Activated CD4-positive, alpha-beta T cell treated with anti-CD3 and anti-CD28 coated beads, Interleukin-2, amount 50 U/mL, for 48 hours (primary cell): ENCODE measurements at regions not wholly inside any gene's neighbourhood (a gene's known extent, or its start where the extent isn't known, plus 50 kb on each side); places are given as distances from the start of the nearest gene placed in this dataset.

Experiments used
- DNase-seq, 2 experiments: peaks; one replicate each; pipeline ENCODE4 v3.0.0-alpha.2; 2020

- no peak for DNase-seq
Observed at GRCh38 chr17:70230850-70231640, 61.7 kb downstream of the KCNJ2 start.

- DNase-seq = no peak
Observed at GRCh38 chr17:70232466-70232865, 63.1 kb downstream of the KCNJ2 start.

GRCh38 chr17:70235252-70235651, 65.9 kb downstream of the KCNJ2 start:
- DNase-seq = no peak

DNA sequence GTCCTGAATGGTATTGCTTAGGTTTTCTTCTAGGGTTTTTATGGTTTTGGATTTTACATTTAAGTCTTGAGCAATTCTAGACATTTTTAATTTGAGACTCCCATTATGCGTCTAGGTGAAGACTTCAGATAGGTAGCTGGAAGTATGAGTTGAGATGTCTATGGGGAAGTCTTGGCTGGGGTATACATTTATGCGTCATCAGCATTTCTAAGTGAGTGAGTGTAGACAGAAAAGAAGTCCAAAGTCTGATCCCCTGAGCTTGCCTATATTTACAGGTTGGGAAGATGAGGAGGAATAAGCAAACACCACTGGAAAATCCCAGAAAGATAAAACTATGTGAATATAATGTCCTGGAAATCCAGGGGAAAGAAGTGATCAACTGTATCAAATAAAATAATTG, 68.9 kb downstream of the KCNJ2 start:
- no peak for DNase-seq

DNA sequence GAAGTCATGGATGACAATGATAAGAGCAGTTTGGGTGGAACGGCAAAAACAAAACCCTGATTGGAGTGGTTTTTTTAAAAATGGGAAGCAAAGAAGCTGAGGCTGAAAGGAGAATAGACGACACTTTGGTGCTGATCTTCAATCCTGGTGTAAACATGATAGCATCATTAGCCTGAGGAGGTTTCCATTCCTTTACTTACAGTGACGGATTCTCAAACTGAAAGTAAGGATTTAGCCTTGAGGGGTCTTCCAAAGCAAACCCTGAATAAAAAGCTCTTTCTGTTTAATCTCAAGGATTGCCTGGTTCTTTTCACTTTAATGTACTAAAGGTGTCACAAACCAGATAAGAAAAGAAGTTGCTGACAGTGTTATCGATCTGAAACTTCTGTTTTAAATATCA, 69.3 kb downstream of the KCNJ2 start:
- no peak for DNase-seq

DNA sequence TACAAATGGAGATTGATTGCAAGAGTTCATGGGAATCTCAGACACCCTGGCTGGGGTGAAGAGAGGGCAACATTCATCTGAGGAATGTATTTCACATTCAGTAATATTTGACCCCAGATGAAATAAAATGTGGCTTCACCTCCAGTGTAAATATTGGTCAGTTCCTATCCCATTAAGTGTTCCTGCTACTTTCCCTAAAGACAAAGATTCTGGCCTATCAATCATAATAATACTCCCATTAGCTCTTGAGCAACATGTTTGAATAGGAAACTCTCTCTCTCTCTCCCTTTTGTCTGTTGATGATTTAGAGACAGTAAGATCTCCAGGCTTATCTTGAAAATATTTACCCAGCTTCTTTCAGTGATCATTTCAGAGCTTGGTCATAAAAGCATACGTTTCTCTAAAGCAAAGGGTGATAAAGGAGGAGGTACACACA, 70.1 kb downstream of the KCNJ2 start:
- no peak for DNase-seq

DNA sequence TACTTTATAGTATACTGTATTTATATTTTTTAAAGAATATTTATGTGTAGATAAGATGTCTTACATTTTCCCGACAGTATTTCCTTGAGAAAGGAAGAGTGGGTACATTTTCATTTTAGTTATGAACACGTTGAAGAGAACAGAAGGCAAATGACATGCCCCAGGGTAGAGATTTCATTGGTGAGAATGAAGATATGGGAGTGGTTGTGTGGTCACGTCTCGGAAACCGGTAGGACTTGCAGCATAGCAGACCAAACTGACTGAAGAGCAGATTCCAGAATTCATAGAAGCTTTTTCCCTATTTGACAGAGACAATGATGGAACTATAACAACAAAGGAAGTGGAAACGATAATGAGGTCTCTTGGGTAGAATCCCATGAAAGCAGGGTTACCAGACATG, 71.7 kb downstream of the KCNJ2 start:
- no peak for DNase-seq

GRCh38 chr17:70242781-70243437, 73.6 kb downstream of the KCNJ2 start:
- DNase-seq = no peak

- DNase-seq = no peak
Observed at GRCh38 chr17:70251706-70252105, 82.4 kb downstream of the KCNJ2 start.

GRCh38 chr17:70254735-70255460, 85.6 kb downstream of the KCNJ2 start:
- no peak for DNase-seq

GRCh38 chr17:70256751-70257150, 87.4 kb downstream of the KCNJ2 start:
- no peak for DNase-seq

DNA sequence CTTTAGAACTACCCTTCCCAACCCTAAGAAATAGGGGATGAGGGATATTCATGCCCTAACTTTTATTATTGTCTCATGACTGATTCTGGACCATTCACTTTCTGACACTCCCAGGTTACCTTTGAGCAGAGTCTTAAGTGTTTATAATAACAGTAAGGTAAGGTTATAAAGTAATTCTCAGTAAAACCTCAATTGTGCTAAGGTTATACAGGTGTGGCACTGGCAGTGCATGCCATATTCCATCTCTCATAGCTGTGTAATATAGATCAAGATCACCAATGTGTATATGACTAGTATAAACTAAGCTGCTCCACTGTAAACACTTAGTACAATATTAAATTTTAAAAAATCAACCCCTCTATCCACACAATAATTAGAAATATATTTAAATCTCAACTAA, 89.1 kb downstream of the KCNJ2 start:
- DNase-seq = no peak

DNA sequence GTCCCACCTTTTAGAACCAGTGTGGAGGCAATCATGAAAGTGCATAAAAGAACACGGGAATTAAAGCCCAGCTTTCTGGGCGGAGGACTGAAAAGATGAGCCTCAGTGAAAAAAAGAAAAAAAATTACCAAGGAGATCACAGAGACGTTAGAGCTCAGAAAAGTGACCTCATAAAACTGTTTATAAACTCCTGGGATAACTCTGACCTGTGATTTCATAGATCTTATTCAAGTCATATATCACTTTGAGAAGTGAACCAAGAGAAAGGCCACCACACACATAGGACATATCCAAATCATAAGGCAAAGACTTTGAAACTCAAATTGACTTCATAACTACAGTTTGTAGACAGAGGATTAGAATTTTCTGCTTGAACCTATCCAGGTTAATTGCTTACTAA, 90.1 kb downstream of the KCNJ2 start:
- DNase-seq = no peak

GRCh38 chr17:70261170-70261569, 91.8 kb downstream of the KCNJ2 start:
- DNase-seq = no peak

GRCh38 chr17:70265471-70265870, 96.1 kb downstream of the KCNJ2 start:
- DNase-seq = no peak

- no peak for DNase-seq
Observed at GRCh38 chr17:70266394-70266793, 97.1 kb downstream of the KCNJ2 start.

DNA sequence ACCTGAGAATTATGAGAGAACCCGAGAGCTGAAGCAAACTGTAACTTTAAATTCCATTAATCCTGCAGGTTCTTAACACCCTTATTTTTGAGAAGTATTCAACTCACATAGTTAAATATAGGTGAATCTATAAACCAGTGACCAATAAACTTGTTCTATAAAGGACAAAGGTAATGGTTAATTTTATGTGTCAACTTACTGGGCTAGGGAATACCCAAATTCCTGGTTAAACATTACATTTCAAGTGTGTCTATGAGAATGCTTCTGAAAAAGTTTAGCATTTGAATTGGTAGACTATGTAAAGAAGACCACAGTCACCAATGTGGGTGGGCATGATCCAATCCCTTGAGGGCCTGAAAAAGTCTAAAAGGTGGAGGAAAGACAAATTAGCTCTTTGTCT, 99.1 kb downstream of the KCNJ2 start:
- DNase-seq = no peak

GRCh38 chr17:70270554-70270953, 101.2 kb downstream of the KCNJ2 start:
- no peak for DNase-seq

DNA sequence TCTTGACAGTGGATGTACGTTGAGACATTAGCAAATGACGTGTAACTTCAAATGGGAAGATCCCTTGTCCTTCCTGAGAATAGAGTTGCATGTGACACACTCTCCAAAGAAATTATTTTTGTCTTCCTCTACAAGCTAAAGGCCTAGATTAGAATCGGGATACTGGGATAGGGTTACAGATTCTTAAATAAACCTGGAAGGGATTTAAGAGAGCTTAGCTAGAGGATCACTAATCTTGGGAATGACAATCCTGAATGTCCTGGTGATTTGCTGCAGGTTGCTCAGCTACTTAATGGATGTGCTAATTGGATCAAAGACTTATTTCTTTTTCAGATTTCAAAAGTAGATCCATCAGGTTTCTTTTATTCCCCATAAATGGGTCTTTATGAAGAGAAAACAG, 101.9 kb downstream of the KCNJ2 start:
- no peak for DNase-seq

- no peak for DNase-seq
Observed at GRCh38 chr17:70271672-70272071, 102.3 kb downstream of the KCNJ2 start.

GRCh38 chr17:70274255-70274654, 104.9 kb downstream of the KCNJ2 start:
- DNase-seq = no peak

- no peak for DNase-seq
Observed at GRCh38 chr17:70276906-70277305, 107.6 kb downstream of the KCNJ2 start.

DNA sequence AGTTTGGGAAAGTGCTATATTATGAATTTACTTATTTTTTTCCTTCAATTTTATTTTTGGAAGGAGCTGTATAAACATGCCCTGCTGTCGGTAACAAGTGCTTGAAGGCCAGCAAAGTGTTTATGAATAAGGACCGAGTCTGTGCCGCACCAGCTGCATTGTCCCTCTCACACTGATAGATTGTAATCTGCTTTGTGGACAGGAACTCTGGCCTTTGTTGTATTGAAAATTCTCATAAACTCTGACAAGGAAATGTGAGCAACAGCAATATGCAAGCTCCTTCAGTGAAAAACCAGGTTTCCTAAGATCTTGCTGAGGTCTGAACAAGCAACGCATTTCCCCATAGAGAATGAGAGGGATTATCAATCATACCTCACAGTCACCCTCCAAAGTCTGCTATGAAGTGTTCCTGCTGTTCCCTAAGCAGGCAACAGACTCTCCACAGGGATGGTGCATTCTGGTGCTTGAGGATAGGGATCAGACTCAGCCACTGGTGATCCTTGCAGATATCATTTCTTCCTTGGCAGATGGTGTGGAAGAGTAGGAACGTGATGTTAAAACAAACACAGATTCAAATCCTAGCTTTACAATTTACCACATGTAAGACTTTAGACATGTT, 109.6 kb downstream of the KCNJ2 start:
- DNase-seq = no peak

- DNase-seq = no peak
Observed at GRCh38 chr17:70286391-70286790, 117.1 kb downstream of the KCNJ2 start.
